DMS53 treated with DMSO at 0.1 percent for 48 hours (cell line): ENCODE measurements at regions not wholly inside any gene's neighbourhood (a gene's known extent, or its start where the extent isn't known, plus 50 kb on each side); places are given as distances from the start of the nearest gene placed in this dataset.
"Not testable (repeated sequence)": the region's sequence is repeated elsewhere in the genome, so short reads cannot be mapped to it uniquely, and the experiment has no call there.

Experiments used
- DNase-seq: peaks from one replicate; lab custom pipeline; 2025; ENCODE audit not compliant: unreplicated experiment; lab: John Stamatoyannopoulos, UW

DNA sequence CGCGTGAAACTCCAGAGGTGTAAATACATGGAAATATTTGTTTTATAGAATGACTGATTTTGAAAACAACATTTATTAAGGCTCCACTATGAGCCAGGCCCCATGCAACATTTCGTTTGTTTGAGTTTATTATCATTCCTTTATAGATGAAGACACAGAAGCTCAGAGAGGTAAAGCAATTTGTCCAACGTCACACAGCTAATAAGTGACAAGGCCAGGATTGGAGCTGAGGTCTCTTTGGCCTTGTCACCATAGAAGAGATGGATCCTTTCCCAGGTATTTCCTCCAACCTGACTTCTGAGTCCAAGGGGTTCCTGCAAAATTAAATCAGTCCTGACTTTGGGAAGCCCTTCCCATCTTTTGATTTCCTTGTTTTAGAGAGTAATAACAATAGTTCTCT, 98.0 kb downstream of the SYF2 start:
- DNase-seq = no peak

DNA sequence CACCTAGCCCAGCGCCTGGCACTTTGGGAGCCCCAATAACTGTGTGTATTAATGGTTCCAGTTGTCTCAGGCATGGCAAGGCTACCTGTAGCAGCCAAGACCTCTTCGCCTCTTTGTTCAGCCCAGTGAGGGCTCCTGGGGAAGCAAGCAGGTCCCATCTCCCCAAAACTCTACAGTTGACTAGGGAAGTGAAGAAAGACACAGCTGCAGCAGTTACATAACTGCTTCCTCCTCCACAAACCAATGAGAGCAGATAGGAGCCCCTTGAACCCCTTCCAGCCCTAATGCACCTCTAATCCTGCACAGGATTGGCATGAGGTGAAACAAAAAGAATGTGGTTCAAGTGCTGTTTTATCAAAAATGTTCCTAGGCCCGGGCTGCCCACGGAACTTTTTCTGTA, 100.5 kb downstream of the SYF2 start:
- no peak for DNase-seq

DNA sequence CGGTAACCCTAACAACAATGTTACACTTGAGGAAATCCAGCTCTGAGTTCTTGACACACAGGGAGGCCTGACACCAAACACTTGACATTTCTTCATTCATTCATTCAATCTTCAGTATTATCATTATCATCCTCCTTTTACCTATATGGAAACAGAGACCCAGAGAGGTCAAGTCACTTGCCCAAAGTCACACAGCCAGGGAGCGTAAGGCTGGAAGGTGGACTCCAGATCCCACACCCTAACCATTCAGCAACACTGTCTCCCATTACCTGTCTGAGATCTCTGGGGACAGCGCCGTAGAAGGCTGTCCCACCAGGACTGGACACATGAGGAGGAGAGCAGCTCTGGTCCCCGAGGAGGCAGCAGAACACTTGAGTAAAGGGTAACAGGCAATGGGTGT, 101.4 kb downstream of the SYF2 start:
- no peak for DNase-seq

DNA sequence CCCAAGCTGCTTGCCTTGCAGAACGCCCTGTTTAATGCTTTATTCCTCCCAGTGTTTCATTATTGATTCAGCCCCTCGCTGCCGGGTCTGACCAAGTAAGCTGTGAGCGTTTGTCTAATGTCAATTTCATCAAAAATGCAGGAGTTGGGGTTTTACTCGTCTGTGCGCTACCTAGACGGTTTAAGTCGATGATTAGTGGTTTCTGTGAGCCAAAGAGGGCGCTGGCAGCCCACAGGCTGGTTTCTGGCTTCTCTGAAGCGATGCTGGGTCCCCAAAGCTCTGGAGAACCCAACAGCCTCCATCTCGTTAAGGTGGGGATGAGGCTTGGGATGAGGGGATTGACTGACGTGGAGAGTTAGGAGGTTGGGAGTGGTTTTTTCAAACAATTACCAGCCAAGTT, 102.9 kb downstream of the SYF2 start:
- no peak for DNase-seq

DNA sequence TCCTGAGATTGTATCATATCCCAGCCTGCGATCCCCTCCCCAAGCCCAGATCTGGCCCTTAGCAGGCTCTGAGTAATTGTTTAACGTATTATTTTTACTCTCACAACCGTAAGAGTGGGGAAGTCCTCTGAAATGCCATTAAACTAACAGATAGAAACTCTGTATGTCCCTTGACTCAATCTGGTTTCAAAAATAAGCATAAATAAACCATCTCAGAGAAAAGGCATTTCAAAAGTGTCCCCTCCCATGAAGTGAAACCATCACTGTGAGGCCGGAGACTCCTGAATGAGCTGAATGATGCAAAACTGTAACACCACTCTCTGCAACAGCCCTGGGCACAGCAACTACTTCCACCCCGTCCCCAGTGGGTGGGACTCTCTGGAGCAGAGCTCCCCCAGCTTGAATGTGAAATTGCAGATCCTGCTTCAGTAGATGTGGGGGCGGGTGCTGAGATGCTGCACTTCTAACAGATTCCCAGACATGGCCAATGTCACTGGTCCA, 104.1 kb downstream of the SYF2 start:
- DNase-seq = no peak

DNA sequence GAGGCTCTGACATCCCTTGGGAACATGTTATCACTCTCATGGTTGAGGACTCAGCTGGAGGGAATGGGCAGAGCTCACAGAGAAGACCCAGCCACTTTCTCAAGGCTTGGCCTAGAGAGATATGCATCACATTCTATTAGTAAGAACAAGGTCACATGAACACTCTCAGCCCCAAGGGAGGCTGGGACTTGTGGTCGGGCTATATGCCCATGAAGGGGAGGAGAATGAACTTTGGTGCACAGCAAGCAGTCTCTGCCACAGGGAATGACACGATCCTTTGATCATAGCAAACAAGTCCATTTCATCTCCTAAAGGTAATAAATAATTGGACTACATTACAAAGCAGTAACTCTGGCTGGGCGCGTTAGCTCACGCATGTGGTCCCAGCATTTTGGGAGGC, 105.7 kb downstream of the SYF2 start:
- DNase-seq = no peak

DNA sequence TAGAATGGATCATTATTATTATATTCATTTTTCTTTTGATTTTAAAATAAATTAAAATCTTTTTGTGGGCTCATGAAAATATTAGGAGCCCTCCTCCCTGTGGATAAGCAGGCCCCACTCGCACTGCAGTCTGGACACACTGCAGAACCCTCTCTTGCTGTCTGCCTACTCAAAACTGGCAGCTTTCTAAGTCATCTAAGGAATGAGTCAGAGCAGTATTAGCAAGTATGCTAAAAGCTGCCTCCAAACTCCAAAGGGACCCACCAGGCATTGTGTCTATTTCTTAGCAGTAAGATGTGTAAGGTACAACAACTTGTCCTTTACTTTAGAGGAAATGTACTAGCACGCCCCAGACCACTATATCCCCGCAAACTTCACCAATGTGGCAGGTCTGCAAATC, 108.8 kb downstream of the SYF2 start:
- DNase-seq = no peak

DNA sequence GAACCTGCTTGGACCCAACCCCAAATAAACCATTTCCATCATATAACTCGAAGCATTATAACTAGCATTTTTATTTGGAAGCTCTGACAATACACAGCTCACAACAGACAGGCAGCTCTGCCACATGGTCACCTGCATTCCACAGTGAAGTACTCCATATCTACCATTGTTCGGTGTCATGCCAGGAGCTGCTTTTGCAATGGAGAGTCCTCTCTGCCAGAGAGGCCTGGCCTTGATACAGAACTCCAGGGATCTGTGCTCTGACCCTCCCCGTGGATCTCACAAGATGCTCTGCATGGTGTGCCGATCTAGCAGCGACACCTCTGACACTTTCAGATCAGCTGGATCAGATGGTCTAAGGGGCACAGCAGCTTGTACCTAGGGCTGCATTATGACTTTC, 109.6 kb downstream of the SYF2 start:
- DNase-seq = no peak

DNA sequence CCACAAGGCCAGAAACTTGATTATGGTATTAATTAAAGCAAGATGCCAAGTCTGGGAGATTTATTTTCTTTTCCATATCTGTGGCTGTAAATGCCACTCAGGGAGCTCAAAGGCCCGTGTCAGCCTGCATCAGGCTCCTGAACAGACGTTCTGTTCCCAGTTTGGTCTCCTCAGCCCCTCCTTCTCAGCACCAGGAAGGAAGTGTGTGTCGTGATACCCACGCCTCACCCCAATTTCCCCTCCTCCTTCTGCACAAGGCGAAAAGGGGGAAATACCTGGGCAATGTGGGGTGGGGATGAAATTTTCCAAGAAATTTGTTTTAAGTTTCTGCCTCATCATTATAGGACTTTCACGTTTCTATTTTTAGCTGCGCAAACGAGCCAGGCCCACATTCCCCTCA, 112.0 kb downstream of the SYF2 start:
- no peak for DNase-seq

DNA sequence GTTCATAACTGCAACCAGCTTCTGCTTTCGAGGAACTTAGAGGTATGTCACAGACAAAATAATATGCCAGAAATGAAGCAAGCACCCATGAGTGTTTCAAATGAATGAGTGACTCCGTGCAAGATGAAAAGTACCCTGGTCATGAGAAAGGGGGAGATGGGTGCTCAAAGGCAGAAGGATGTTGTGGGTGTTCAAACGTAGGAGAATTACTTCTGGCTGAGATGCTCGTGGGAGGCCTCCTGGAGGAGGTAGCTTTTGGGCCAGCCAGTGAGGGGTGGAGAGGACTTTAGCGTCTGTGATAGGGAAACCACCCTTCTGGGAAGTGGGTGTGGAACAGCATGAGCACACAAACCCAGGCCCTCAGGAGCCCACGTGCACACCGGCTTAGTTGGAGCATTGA, 113.8 kb downstream of the SYF2 start:
- no peak for DNase-seq

DNA sequence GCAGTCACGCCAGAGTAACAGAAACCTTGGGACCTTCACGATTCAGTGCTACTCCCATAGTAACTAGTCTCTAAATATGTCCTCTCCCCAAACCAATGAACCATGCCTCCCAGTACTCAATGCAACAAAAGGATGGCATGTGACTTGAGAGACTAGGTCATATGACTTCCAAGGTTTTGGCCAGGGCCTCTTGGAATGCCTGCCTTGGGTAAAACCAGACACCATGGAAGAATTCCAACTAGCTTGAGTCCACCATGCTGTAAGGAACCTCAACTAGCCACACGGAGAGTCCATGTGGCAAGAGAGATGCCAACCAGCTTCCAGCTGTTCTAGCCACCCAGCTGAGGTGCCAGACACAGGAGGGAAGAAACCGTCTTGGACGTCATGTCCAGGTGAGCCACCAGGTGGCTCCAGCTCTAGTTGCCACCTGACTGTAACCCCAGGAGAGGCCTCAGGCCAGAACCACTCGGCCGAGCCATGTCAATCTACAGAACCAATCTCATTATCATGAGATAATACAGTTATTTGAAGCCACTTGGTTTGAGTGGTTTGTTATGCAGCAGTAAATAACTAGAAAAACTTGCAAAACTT, 115.0 kb downstream of the SYF2 start:
- DNase-seq = peak; percentile 20

DNA sequence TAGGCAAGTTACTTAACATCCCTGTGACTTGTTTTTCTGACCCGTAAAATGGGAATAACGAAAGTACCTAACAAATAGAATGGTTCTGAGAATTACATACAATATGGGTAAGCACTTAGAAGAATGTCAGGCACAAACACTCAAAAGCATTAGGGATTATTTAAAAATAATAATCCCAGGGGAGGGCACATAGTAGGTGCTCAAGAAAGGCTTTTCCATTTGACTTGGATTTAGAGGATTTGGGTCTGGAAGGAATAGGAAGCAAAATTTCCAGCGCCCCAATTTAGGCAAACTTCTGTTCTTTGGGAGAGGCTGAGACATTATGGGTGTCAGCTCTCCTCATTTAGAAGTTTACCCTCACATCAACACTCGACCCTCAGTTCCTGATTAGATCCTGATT, 115.5 kb downstream of the SYF2 start:
- DNase-seq = no peak

DNA sequence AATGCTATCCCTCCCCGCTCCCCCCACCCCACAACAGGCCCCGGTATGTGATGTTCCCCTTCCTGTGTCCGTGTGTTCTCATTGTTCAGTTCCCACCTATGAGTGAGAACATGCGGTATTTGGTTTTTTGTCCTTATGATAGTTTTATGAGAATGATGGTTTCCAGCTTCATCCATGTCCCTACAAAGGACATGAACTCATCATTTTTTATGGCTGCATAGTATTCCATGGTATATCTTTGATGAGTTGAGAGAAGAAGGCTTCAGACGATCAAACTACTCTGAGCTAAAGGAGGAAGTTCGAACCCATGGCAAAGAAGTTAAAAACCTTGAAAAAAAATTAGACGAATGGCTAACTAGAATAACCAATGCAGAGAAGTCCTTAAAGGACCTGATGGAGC, 116.2 kb downstream of the SYF2 start:
- not testable (repeated sequence) for DNase-seq

DNA sequence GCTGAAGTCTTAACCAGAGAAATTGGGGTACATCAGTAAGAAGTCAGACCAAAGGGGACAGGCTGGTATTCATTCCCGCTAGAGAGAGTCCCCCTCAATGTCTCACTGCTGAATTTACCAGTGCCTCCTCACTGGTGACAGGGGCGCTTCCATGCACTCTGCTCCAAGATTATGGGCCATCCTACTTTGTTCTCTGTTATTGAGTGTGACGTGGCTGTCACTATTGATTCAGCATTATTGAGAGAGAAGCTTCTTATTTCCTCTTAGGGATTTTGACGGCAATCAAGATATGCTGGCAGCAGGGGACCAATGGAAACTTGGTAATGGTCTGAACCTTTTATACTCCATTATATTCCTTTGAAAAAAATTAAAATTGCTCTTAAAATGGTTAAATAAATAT, 118.6 kb downstream of the SYF2 start:
- DNase-seq = no peak

DNA sequence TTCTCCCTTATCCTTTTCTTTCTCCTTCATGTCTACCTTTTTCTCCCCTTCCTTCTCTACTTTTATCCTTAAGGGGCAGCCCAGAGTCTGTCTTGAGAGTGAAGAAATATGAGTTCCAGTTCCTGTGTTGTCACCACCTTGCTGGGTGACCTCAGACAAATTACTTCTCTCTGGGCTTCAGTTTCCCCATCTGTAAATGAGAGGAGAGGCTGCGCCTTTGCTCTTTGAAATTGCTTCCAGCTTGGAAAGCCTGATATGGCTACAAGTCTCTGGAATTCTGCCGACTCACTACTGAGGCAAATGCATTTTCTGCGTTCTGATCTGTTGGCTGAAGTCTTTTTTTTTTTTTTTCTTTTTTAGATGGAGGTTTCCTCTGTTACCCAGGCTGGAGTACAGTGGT, 119.2 kb downstream of the SYF2 start:
- DNase-seq = no peak

DNA sequence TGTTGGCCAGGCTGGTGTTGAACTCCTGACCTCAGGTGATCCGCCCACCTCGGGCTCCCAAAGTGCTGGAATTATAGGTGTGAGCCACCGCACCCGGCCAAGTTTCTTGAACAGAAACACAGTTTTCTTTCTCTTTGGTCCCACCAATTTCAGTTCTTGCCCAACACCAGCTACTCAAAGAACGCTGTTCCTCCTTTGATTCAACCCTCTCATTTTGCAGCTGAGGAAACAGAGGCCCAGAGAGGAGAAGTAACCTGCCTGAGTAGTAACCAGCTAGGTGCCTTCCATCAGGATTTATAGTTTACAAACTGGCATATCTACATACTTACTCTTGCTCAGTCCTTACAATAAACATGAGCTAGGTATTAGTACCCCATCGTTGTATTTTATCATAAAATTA, 119.9 kb downstream of the SYF2 start:
- no peak for DNase-seq

DNA sequence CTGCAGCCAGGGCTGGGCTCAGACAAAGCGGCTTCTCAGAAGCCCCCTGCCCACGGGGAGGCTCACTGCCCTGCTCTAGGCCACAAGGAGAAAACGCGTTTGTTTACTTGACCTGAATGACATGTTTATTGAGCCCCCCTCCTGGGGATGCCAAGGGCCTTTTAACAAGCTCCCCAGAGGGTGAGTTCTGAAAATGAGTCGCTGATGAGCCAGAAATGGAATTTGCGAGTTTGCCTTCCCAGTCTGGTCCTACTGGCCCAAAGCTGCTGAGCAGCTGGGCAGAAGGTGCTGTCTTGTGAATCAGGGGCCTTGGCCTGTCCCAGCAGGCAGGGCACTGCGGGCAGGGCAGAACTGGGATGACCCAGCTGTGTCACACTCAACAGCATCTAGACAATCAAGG, 120.6 kb downstream of the SYF2 start:
- no peak for DNase-seq

DNA sequence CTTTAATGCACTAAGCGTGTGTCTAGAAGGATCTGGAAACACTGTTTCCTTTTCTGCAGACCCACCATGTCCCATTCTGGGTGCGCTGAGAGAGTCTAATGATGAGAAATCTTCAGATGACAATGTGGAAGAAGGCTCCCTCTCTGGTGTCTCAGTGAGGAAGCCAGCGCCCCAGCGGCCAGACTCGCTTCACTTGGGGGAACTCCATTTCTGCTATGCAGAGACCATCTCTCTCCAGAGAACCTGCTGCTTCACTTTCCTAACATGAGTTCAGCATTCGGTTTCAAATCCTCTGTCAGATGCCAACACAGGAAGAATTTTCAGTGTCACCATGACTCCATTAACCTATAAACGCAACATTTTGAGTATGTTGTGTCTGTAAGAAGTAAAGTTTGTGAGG, 121.8 kb downstream of the SYF2 start:
- no peak for DNase-seq

DNA sequence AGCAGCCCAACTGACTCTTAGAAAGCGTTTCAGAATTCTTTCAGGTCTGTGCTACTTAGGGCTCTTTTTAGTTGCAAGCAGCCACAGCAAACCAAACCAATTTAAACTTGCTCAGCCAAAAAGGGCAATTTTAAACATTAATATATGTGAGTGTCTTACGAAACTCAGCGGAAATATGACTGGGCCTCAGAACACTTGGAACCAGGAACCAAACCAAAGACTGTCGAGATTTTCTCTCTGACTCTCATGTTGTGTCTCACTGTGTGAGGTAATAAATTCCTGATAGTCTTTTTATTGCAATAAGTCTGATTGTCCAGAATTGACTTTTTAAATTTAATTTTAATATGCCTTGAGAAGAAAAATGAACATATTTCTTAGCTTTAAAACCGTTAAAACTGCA, 122.3 kb downstream of the SYF2 start:
- DNase-seq = no peak

DNA sequence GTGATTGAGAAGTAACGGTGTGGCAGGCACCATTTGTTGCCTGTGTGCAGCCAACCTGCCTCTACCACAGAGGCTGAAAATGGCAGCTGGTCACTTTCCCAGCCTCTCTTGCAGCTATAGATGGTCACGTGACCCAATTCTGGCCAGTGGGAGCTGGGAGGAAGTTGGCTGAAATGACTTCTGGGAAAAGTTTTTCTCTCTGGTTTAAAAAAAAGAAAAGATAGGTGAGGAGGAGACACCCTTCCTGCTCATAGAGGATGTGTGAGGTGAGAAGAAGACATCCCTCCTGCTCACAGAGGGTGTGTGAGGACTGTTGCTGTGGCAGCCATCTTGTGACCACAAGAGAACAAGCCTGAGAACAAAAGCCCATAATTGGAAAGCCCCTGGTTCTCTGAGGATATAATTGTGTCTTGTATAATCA, 122.8 kb downstream of the SYF2 start:
- DNase-seq = no peak

DNA sequence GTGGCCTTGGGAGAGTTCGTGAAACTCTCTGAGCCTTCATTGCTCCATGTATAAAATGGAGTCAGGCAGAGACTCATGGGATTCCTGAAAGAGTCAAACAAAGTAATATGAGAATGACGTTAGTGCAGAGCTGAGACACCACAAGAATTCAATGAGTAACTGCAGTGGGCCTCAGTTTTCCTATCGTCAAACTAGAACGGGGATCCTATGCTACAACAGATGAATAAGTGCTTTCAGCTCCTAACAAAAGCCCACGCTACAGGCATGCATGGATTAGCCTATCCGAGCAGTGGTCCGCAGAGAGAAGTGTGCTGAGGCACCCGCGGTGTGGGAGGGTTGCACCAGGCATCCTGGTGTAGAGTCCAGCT, 124.7 kb downstream of the SYF2 start:
- no peak for DNase-seq

DNA sequence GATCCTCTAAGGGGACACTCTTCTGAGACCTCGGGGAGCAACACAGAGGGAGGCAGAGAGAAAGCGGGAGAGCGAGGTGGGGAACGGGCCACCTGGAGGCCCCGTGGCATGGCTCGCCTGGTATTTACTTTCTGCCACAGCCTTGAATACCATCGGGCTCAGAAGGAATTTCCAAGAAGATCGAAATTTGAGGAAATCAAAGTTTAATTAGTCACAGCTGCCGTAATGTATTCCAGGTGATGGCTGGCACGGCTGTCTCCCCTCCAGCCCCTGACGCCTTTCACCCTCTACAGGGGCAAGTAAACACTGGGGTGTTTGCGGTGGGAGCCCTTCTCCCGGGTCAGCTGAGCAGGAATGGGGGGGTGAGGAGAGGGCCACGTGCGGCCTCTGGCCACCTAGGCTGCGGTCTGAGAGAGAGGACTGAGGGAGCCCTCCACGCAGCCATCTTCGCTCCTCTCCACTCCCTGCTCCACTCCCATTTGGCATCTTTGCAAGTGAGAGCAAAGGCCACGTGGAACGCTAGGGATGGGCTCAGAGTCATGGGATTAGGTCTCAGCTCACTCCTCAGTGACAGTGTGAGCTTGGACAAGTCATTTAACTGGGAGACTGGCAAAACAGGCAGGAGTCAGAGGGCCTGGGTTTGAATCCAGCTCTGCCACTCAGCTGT, 125.2 kb downstream of the SYF2 start:
- no peak for DNase-seq

DNA sequence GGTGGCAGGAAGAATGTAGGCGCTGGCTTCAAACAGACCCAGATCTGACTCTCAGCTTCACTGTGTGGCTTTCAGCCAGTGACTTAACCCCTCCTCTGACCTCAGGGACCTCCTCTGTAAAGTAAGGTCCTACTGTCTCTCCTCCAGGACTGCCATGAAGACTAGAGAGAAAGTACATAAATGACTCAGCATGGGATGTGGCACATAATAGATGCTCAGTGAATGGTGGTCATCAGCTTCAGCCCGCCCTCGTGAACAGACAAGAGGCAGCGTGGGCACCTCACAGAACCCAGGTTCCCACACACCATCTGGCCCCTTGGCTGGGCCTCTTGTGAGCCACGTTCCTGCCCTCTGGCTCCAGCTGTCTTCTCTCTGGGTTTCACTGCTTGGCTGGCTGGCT, 126.0 kb downstream of the SYF2 start:
- no peak for DNase-seq
